ENCODE measurements at regions not wholly inside any gene's neighbourhood (a gene's known extent, or its start where the extent isn't known, plus 50 kb on each side); places are given as distances from the start of the nearest gene placed in this dataset.

- no peak for TF ChIP-seq EZH2phosphoT487 (IDR thresholded peaks at IDR 0.05)
- TF ChIP-seq EZH2 (IDR thresholded peaks at IDR 0.05) = no peak
- TF ChIP-seq, protein P1, sequence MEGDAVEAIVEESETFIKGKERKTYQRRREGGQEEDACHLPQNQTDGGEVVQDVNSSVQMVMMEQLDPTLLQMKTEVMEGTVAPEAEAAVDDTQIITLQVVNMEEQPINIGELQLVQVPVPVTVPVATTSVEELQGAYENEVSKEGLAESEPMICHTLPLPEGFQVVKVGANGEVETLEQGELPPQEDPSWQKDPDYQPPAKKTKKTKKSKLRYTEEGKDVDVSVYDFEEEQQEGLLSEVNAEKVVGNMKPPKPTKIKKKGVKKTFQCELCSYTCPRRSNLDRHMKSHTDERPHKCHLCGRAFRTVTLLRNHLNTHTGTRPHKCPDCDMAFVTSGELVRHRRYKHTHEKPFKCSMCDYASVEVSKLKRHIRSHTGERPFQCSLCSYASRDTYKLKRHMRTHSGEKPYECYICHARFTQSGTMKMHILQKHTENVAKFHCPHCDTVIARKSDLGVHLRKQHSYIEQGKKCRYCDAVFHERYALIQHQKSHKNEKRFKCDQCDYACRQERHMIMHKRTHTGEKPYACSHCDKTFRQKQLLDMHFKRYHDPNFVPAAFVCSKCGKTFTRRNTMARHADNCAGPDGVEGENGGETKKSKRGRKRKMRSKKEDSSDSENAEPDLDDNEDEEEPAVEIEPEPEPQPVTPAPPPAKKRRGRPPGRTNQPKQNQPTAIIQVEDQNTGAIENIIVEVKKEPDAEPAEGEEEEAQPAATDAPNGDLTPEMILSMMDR (IDR thresholded peaks at IDR 0.05) = no peak
These were observed 163.0 kb upstream of the CCDC179 start for GRCh38 chr11:23023319-23023718.

Data from neural progenitor cell (in vitro differentiated cells).